ENCODE measurements at regions not wholly inside any gene's neighbourhood (a gene's known extent, or its start where the extent isn't known, plus 50 kb on each side); places are given as distances from the start of the nearest gene placed in this dataset.

GRCh38 chr11:103683576-103683975 lies 352.9 kb upstream of the DDI1 start:
- TF ChIP-seq CTCF (conservative IDR thresholded peaks at IDR 0.05): no peak
- TF ChIP-seq ZFX (IDR thresholded peaks at IDR 0.05): no peak
